ENCODE measurements at regions not wholly inside any gene's neighbourhood (a gene's known extent, or its start where the extent isn't known, plus 50 kb on each side); places are given as distances from the start of the nearest gene placed in this dataset.

DNA sequence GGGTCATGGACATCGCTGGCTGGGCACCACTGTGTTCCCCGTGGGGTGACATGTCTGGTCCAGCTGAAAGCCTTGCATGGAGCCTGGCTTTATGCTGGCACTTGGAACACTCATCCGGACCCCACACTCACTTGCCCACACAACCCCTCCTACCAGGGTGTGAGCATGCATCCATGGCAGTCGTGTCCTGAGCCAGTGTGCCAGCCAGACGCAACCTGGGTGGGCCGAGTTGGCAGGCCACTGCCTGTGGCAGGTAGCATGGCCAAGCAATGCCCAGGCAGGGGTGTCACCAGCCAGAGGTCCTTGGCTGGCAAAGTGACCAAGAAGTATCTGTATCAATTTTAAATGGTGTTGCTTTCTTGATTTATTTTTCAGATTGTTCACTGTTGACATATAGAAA, 141.7 kb downstream of the CCDC59 start:
- Histone ChIP-seq H3K27ac (no peak overlapping the region), H3K9me3 (ENCODE audit: low read depth, low read length) (no peaks in the 10 kb centered on the region), H3K9ac (ENCODE audit: insufficient read length) (no peak overlapping the region), H3K4me3 (no peak overlapping the region), H3K36me3 (ENCODE audit: insufficient read depth, low read length) (no peaks in the 10 kb centered on the region)
- TF ChIP-seq POLR2AphosphoS5 (IDR thresholded peaks at IDR 0.05; ENCODE audit: borderline replicate concordance, low read depth, low read length) (no peak), EZH2 (IDR thresholded peaks at IDR 0.05) (no peak), FOXP2 (optimal IDR thresholded peaks at IDR 0.05; ENCODE audit: control extremely low read depth, extremely low read length, insufficient read depth) (no peak)
- DNase-seq (ENCODE audit: low read depth, low spot score), result no peak

- DNase-seq (ENCODE audit: low read depth, low spot score), result no peak
Measured at GRCh38 chr12:82213761-82214160, 144.4 kb downstream of the CCDC59 start.

DNA sequence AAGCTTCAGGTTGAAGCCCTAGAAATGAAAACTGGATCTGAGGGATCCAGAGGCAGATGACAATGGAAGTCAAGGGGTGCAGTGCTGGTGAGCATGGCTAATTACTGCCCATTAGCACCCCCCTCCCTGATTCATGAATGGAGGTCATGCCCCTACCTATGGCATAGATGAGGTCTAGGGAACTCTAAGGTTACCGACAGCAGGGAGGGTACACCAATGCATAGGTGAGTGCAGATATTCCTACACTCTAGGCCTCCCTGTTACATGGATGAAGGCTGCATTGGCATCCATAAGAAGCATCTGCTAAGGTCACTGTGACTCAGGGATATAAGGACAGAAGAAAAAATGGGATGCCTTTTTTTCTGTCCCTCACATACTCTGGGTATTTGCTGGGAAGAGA, 147.3 kb downstream of the CCDC59 start:
- TF ChIP-seq FOXP2 (optimal IDR thresholded peaks at IDR 0.05; ENCODE audit: control extremely low read depth, extremely low read length, insufficient read depth), result no peak
- TF ChIP-seq POLR2AphosphoS5 (IDR thresholded peaks at IDR 0.05; ENCODE audit: borderline replicate concordance, low read depth, low read length), result no peak
- TF ChIP-seq EZH2 (IDR thresholded peaks at IDR 0.05), result no peak
- Histone ChIP-seq H3K4me3 (no peak overlapping the region), H3K27ac (no peak overlapping the region), H3K9me3 (ENCODE audit: low read depth, low read length) (no peaks in the 10 kb centered on the region), H3K36me3 (ENCODE audit: insufficient read depth, low read length) (no peaks in the 10 kb centered on the region), H3K9ac (ENCODE audit: insufficient read length) (no peak overlapping the region)
- no peak for DNase-seq (ENCODE audit: low read depth, low spot score)

More at GRCh38 chr12:82213761-82214160, 144.4 kb downstream of the CCDC59 start:
- Histone ChIP-seq H3K4me3 (no peak overlapping the region), H3K9me3 (ENCODE audit: low read depth, low read length) (no peaks in the 10 kb centered on the region), H3K9ac (ENCODE audit: insufficient read length) (no peak overlapping the region), H3K27ac (no peak overlapping the region), H3K36me3 (ENCODE audit: insufficient read depth, low read length) (no peaks in the 10 kb centered on the region)
- TF ChIP-seq FOXP2 (optimal IDR thresholded peaks at IDR 0.05; ENCODE audit: control extremely low read depth, extremely low read length, insufficient read depth) (no peak), POLR2AphosphoS5 (IDR thresholded peaks at IDR 0.05; ENCODE audit: borderline replicate concordance, low read depth, low read length) (no peak), EZH2 (IDR thresholded peaks at IDR 0.05) (no peak)

DNA sequence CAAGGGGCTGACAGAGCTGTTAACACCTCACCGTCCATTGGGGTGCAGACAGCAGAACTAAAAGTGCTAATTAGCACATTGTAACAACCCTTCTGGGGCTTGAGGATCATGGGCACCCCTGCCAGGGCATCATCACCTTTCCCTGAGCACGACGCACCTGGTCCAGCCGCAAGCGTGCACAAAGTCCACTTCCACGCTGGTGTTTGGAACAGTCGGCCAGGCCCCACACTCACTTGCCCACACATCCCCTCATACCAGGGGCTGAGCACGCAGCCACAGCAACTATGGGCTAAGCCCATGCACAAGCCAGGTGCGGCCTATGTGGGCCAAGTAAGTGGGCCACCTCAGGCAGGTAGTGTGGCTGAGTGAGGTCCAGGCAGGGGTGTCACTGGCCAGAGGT, 148.7 kb downstream of the CCDC59 start:
- no peaks in the 10 kb centered on the region for H3K9me3 ChIP-seq (ENCODE audit: low read depth, low read length)
- no peak overlapping the region for H3K27ac ChIP-seq
- no peak for TF ChIP-seq EZH2 (IDR thresholded peaks at IDR 0.05)
- TF ChIP-seq POLR2AphosphoS5 (IDR thresholded peaks at IDR 0.05; ENCODE audit: borderline replicate concordance, low read depth, low read length), result no peak
- TF ChIP-seq FOXP2 (optimal IDR thresholded peaks at IDR 0.05; ENCODE audit: control extremely low read depth, extremely low read length, insufficient read depth), result no peak
- no peak overlapping the region for H3K4me3 ChIP-seq
- no peak overlapping the region for H3K9ac ChIP-seq (ENCODE audit: insufficient read length)
- no peak for DNase-seq (ENCODE audit: low read depth, low spot score)
- H3K36me3 ChIP-seq (ENCODE audit: insufficient read depth, low read length), result no peaks in the 10 kb centered on the region

DNA sequence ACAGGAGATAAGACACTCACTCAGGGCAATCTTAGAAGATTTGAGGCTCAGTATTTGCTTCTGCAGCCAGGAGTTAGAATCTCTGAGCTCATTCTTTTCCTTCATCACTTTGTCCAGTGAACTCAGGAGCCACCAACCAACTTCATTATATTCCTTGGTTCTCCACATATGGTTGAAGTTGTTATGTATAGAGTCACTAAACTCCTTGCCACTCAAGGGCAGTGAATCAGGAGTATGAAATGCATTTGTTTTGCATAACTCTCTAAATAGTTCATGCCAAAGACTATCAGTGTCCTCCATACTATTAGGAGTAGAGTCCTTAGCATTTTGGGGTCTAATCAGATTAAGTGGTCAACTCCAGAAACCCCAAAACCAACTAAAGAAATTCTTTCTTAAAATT, 150.6 kb downstream of the CCDC59 start:
- no peak overlapping the region for H3K9ac ChIP-seq (ENCODE audit: insufficient read length)
- DNase-seq (ENCODE audit: low read depth, low spot score), result no peak
- no peaks in the 10 kb centered on the region for H3K36me3 ChIP-seq (ENCODE audit: insufficient read depth, low read length)
- H3K27ac ChIP-seq, result no peak overlapping the region
- H3K9me3 ChIP-seq (ENCODE audit: low read depth, low read length), result no peaks in the 10 kb centered on the region
- TF ChIP-seq FOXP2 (optimal IDR thresholded peaks at IDR 0.05; ENCODE audit: control extremely low read depth, extremely low read length, insufficient read depth) (no peak), POLR2AphosphoS5 (IDR thresholded peaks at IDR 0.05; ENCODE audit: borderline replicate concordance, low read depth, low read length) (no peak), EZH2 (IDR thresholded peaks at IDR 0.05) (no peak)
- no peak overlapping the region for H3K4me3 ChIP-seq

DNA sequence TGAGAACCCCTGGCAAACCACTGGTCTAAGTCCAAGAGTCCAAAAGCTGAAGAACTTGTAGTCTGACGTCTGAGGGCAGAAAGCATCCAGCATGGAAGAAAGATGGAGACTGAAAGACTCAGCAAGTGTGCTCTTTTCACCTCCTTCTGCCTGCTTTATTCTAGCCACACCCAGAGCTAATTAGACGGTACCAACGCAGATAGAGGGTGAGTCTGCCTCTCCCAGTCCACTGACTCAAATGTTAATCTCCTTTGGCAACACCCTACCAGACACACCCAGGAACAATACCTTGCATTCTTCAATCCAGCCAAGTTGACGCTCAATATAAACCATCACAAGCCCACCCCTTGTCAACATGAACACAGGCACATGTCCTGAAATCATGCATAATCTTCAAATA, 155.1 kb downstream of the CCDC59 start:
- Histone ChIP-seq H3K27ac (no peak overlapping the region), H3K9me3 (ENCODE audit: low read depth, low read length) (no peaks in the 10 kb centered on the region), H3K4me3 (no peak overlapping the region), H3K9ac (ENCODE audit: insufficient read length) (no peak overlapping the region), H3K36me3 (ENCODE audit: insufficient read depth, low read length) (no peaks in the 10 kb centered on the region)
- TF ChIP-seq POLR2AphosphoS5 (IDR thresholded peaks at IDR 0.05; ENCODE audit: borderline replicate concordance, low read depth, low read length), result no peak
- TF ChIP-seq EZH2 (IDR thresholded peaks at IDR 0.05), result no peak
- TF ChIP-seq FOXP2 (optimal IDR thresholded peaks at IDR 0.05; ENCODE audit: control extremely low read depth, extremely low read length, insufficient read depth), result no peak
- DNase-seq (ENCODE audit: low read depth, low spot score), result no peak

GRCh38 chr12:82187595-82187994, 170.6 kb downstream of the CCDC59 start:
- no peak for DNase-seq (ENCODE audit: low read depth, low spot score)
- H3K36me3 ChIP-seq (ENCODE audit: insufficient read depth, low read length), result no peaks in the 10 kb centered on the region

DNA sequence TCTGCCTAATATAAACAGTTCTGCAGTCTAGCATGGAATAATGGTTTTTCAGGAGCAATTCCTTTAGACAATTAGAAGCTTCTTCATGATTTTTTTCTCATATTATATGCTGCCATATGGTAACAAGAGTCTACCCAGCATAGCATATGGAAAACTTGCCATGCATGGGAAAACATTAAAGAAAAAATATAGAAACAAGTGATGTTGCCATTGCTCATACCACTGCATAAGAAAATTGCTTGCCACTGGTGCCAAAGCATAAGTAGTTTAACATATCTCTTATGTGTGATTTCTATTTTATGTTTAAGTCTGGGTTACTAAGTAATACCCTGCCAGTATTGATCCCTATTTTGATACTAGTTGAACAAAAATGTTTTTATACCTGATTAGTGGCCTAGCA, 171.2 kb downstream of the CCDC59 start:
- DNase-seq (ENCODE audit: low read depth, low spot score), result no peak
- no peak overlapping the region for H3K27ac ChIP-seq
- no peak overlapping the region for H3K4me3 ChIP-seq
- H3K9me3 ChIP-seq (ENCODE audit: low read depth, low read length), result no peaks in the 10 kb centered on the region
- H3K36me3 ChIP-seq (ENCODE audit: insufficient read depth, low read length), result no peaks in the 10 kb centered on the region
- no peak overlapping the region for H3K9ac ChIP-seq (ENCODE audit: insufficient read length)
- TF ChIP-seq EZH2 (IDR thresholded peaks at IDR 0.05) (no peak), FOXP2 (optimal IDR thresholded peaks at IDR 0.05; ENCODE audit: control extremely low read depth, extremely low read length, insufficient read depth) (no peak), POLR2AphosphoS5 (IDR thresholded peaks at IDR 0.05; ENCODE audit: borderline replicate concordance, low read depth, low read length) (no peak)

More at GRCh38 chr12:82187595-82187994, 170.6 kb downstream of the CCDC59 start:
- Histone ChIP-seq H3K4me3 (no peak overlapping the region), H3K9me3 (ENCODE audit: low read depth, low read length) (no peaks in the 10 kb centered on the region), H3K9ac (ENCODE audit: insufficient read length) (no peak overlapping the region), H3K27ac (no peak overlapping the region)
- TF ChIP-seq FOXP2 (optimal IDR thresholded peaks at IDR 0.05; ENCODE audit: control extremely low read depth, extremely low read length, insufficient read depth) (no peak), EZH2 (IDR thresholded peaks at IDR 0.05) (no peak), POLR2AphosphoS5 (IDR thresholded peaks at IDR 0.05; ENCODE audit: borderline replicate concordance, low read depth, low read length) (no peak)

DNA sequence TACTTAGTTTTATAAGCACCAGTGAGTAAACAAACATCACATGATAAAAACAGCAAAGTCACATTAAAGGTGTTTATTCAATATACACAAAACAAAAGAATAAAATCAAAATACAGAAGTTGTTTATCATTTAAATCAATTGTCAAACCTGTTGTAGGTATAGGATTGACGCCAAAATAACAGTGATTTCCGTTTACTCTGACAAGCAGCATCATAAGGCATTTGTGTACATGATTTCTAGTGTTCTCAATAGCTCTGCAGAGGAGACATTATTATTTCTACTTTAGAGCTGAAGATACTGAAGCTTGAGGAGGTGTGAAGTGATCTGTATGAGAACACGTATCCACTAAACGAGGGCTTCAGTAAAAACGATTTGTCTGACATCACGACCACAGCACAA, 171.9 kb downstream of the CCDC59 start:
- H3K9ac ChIP-seq (ENCODE audit: insufficient read length), result no peak overlapping the region
- H3K36me3 ChIP-seq (ENCODE audit: insufficient read depth, low read length), result no peaks in the 10 kb centered on the region
- no peak for DNase-seq (ENCODE audit: low read depth, low spot score)
- H3K4me3 ChIP-seq, result no peak overlapping the region
- H3K27ac ChIP-seq, result no peak overlapping the region
- no peaks in the 10 kb centered on the region for H3K9me3 ChIP-seq (ENCODE audit: low read depth, low read length)
- TF ChIP-seq FOXP2 (optimal IDR thresholded peaks at IDR 0.05; ENCODE audit: control extremely low read depth, extremely low read length, insufficient read depth) (no peak), EZH2 (IDR thresholded peaks at IDR 0.05) (no peak), POLR2AphosphoS5 (IDR thresholded peaks at IDR 0.05; ENCODE audit: borderline replicate concordance, low read depth, low read length) (no peak)
